TTC549 (cell line): ENCODE measurements at regions not wholly inside any gene's neighbourhood (a gene's known extent, or its start where the extent isn't known, plus 50 kb on each side); places are given as distances from the start of the nearest gene placed in this dataset.
"Not testable (repeated sequence)": the region's sequence is repeated elsewhere in the genome, so short reads cannot be mapped to it uniquely, and the experiment has no call there.

Experiments
- FAIRE-seq: peaks from 2 replicates; lab custom pipeline; 2012; peaks lifted over from hg19 to GRCh38; lab: Jason Lieb, UNC

GRCh38 chr15:79608066-79608864, 176.1 kb downstream of the MINAR1 start:
- FAIRE-seq: no peak

DNA sequence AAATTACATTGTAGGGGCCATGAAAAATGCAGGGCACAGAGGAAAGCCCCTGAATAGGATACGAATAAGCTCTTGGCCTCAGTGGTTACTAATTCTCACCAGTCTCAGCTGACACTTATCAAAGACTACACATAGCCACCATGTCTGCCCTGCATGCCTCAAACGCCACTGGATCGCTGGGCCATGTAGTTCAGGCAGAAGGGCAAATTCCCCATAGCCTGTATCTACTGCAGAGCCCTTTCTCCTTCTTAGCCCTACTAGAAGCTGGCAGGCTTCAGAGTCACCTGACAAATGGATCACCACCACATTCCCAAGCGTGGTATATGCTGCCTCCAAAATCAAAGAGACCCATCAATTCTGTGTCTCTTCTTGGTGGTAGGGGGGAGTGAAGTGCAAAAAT, 177.4 kb downstream of the MINAR1 start:
- FAIRE-seq: no peak

DNA sequence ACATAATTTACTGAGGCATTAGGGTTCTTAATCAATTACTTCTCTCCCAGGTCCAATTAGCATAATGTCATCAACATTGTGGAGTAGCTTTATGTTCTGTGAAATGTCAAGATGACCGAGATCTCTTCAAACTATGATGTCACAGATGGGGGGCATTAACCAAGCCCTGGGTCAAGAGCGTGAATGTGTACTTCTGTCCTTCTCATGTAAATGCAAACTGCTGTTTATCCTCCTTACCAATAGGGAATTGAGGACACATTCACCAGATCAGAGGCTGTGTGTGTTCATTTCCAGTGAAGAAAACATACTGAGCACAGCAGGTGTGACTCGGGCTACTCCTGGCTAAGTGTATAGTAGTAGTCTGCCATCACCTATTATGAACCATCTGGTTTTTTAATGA, 177.9 kb downstream of the MINAR1 start:
- no peak for FAIRE-seq

DNA sequence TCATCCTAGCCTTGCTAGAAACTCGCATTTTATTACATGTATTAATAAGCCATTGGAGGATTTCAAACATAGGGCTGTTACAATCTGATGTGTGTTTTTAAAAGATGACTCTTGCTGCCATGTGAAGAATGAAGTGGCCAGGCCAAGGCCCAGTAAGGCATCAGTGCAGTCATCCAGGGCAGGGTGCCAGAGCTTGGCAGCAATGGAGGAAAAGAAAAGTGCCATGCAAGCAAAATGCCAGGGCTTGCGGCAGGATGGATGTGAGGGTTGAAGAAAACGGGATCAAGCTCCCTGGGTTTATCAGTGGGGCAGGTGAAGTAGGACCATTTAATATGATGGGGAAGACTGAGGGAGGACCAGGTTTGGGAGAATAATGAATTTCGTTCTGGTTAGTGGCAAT, 183.6 kb downstream of the MINAR1 start:
- FAIRE-seq: no peak

DNA sequence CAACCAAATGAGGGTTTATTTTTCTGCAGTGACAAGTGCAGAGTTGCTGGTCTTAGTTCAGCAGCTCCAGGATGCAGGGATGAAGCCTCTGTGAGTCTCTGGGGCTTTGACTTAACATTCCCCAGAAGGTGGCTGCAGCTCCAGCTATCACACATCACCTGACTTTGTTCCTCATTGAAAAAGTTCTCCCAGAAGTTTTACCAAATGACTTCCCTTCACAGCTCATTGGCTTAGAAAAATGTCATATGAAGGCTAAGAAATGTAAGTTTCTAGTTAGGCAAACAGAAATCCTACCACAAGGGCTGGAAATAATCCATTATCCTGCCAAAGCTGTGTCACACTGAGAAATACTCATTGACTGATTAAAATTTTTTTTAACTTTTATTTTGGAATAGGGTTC, 184.9 kb downstream of the MINAR1 start:
- FAIRE-seq: no peak

DNA sequence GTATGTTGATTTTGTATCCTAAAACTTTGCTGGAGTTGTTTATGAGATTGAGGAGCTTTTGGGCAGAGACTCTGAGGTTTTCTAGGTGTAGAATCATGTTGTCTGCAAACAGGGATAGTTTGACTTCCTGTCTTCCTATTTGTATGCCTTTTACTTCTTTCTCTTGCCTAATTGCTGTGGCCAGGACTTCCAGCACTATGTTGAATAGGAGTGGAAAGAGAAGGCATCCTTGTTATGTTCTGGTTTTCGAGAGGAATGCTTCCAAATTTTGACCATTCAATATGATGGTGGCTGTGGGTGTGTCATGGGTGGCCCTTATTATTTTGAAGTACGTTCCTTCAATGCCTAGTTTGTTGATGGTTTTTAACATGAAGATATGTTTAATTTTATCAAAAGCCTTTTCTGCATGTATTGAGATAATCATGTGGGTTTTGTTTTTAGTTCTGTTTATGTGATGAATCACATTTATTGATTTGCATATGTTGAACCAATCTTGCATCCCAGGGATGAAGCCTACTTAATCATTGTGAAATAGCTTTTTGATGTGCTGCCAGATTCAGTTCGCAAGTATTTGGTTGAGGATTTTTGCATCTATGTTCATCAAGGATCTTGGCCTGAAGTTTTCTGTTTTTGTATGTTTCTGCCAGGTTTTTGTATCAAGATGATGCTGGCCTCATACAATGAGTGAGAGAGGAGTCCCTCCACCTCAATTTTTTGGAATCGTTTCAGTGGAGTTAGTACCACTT, 188.1 kb downstream of the MINAR1 start:
- FAIRE-seq: no peak

DNA sequence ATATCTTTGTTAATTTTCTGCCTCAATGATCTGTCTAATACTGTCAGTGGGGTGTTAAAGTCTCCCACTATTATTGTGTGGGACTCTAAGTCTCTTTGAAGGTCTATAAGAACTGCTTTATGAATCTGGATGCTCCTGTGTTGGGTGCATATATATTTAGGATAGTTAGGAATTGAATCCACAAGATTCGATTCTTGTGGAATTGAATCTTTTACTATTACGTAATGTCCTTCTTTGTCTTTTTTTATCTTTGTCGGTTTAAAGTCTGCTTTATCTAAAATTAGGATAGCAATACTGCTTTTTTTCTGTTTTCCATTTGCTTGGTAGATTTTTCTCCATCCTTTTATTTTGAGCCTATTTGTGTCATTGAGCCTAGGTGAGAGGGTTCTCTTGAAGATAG, 189.7 kb downstream of the MINAR1 start:
- FAIRE-seq: not testable (repeated sequence)

DNA sequence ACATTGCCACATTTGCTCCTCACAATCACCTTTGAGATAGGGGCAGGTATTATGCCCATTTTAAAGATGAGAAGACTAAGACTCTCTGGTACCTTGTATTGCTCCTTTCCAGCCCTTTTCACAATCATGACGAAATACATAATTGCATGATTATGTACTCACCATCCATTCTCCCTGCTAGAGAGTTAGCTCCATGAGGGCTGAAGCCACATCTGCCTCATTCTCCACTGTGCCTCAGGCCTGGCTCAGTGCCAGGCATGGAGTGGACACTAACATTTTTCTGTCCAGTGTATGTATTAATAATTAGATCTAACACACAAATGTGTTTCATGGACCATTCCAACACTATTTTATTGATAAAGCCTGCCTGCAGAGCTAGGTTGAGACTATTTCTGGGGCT, 191.4 kb downstream of the MINAR1 start:
- no peak for FAIRE-seq

- FAIRE-seq: no peak
These were observed 197.6 kb downstream of the MINAR1 start for GRCh38 chr15:79629687-79630086.

GRCh38 chr15:79632457-79632856, 200.3 kb downstream of the MINAR1 start:
- no peak for FAIRE-seq

DNA sequence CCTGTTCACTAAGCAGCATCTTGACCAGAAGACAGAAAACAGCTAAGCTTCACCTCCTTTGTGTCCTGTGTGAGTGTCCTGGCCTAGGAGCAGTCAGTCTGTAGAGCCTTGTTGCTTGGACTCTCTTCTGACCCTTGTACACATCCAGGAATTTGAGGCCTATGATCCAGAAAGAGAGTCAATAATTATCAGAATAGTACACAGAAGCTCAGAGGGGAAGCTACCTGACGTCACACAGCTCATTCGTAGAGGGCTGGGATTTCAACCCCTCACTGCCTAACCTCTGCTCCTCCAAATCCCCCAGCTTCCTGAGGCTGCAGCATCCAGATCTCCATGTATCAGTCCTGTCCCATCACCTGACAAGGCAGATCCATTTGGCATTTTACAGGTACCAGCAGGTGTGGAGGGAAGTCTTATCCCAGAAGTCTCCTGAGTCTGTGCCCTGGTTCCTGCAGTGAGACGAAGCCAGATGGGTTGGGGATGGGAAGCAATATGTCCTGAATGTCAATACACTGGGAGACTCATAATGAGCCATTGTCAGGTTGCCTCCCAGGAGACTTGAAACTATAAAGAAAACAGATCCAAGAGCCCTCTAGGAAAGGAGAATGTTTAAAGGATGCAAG, 203.1 kb downstream of the MINAR1 start:
- FAIRE-seq: no peak

GRCh38 chr15:79635897-79636561, 203.9 kb downstream of the MINAR1 start:
- FAIRE-seq: no peak

- FAIRE-seq: no peak
These were observed 208.1 kb downstream of the MINAR1 start for GRCh38 chr15:79640206-79640605.

- FAIRE-seq: no peak
These were observed 209.7 kb downstream of the MINAR1 start for GRCh38 chr15:79641841-79642240.

- FAIRE-seq: no peak
These were observed 211.3 kb downstream of the MINAR1 start for GRCh38 chr15:79643393-79643792.

GRCh38 chr15:79644091-79644490, 212.0 kb downstream of the MINAR1 start:
- FAIRE-seq: no peak

DNA sequence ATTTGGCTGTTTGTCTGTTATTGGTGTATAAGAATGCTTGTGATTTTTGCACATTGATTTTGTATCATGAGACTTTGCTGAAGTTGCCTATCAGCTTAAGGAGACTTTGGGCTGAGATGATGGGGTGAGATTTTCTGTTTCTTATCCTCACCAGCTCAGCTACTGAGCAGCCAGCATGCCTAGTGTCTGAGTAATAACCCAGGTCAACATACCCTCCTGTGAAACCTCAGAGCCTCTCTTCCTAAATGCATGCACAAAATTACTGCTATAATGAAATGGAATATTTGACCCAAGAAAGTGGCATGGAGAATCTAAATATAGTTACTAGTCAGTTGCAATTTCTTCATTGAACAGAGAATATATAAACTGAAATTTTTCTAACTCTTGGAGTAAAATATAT, 220.8 kb downstream of the MINAR1 start:
- FAIRE-seq: not testable (repeated sequence)

DNA sequence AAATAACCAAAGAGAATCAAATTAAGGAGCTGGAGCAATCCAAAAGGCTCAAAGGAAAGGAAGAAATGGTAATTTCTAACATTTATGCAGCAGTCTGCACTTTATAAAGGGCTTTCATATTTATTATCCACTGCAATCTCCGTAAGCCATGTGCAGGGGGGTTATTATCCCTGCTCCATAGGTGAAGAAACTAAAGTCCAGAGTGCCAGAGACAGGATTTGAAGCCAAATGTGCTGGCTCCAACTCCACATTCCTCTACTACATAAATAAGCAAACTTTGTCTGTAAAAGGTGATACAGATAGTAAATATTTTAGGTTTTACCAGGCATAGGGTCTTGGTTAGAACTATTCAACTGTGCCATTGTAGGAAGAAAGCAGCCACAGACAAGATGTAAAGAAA, 221.4 kb downstream of the MINAR1 start:
- no peak for FAIRE-seq

DNA sequence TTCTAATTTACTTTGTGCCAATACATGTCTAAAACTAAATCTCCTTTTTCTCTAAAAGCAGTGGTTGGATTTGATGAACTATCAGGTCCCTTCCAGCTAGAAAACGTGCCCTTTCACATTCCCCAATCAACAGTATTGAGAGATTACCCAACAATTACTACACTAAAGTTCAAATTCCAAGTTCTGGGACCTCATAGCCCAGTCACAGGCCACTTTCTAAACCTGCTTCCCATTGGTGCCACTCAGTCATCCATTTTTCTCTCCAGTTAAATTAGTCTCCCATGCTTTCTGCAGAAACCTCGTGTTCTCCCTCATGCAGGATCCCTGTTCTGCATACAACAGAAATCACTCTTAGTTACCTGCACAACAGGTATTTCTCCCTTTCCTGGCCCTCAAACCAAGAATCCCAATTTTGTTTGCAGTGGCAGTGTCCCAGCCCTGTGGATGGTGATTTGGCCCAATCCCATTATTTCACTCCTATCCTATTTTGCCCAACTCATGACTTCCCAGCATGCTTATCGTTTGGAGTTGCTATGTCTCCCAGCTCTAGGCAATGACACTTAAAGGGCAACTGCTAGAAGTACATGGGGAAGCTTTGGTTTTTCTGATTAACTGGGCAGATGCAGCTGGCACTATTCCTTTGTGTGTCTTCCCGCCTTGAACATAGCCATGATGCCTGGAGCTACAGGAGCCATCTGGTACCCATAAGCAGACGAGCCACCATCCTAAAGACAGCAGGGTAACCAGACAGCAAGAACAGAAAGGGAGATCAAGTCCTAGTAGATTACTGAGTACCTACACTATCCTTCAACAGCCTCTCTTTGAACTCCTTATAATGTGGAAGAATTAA, 224.2 kb downstream of the MINAR1 start:
- FAIRE-seq: no peak

GRCh38 chr15:79657722-79658121, 225.6 kb downstream of the MINAR1 start:
- FAIRE-seq: no peak

DNA sequence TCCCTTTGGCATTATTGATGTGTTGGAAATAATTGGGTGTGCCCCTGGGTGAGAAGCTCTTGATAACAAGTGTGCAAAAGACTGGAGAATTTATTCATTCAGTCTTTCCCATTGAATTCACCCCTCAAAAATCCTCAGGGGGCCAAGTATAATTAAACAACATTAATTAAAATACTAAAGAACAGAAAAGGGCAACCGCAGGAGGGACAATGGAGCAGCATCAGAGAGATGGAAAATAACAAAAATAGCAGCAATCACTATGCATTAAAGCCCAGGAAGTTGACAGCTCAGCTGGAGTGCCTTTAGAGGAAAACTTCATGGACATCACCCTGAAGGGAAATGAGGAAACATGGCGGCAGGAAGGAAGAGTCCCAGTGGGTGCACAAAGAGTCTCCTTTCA, 227.6 kb downstream of the MINAR1 start:
- FAIRE-seq: no peak

DNA sequence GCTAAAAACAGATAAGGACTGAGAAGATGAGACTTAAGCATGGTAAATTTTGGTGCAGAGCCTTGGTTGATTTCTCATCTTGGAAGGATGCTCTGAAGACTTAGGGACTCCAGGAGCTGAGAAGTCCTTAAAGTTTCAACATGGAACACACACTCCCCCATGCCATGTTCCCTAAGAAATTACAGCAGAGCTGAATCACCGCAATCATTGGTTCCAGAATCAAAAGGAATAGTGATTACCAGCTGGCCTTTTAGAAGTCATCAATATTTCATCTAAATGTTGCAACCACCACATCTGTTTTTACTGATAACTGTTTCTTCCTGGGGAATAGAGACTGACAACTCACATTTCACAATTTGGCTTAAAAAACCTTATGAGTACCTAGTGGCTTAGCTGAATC, 229.3 kb downstream of the MINAR1 start:
- FAIRE-seq: no peak
